Astrocyte of the cerebellum (primary cell): ENCODE measurements at regions not wholly inside any gene's neighbourhood (a gene's known extent, or its start where the extent isn't known, plus 50 kb on each side); places are given as distances from the start of the nearest gene placed in this dataset.
"Not testable (repeated sequence)": the region's sequence is repeated elsewhere in the genome, so short reads cannot be mapped to it uniquely, and the experiment has no call there.

Source experiments
- DNase-seq: peaks from one replicate; pipeline ENCODE4 v3.0.0-alpha.2; 2011; ENCODE audit warnings: low read depth
- H3K4me3 ChIP-seq: 2 replicates; pipeline ENCODE4 v1.5.1; 2011; ENCODE audit warnings: mild to moderate bottlenecking, low read depth, low read length, moderate library complexity
- CTCF ChIP-seq: IDR thresholded peaks from 2 replicates; pipeline ENCODE4 v1.5.1; 2012; ENCODE audit warnings: low read length, low read depth, moderate library complexity, mild to moderate bottlenecking; ENCODE audit errors: missing control alignments
- in situ Hi-C: cut with HindIII; loops from 2 replicates; pipeline ENCODE4 v1.10.0; 2017; ENCODE audit warnings: low sequenced_read_pairs

DNA sequence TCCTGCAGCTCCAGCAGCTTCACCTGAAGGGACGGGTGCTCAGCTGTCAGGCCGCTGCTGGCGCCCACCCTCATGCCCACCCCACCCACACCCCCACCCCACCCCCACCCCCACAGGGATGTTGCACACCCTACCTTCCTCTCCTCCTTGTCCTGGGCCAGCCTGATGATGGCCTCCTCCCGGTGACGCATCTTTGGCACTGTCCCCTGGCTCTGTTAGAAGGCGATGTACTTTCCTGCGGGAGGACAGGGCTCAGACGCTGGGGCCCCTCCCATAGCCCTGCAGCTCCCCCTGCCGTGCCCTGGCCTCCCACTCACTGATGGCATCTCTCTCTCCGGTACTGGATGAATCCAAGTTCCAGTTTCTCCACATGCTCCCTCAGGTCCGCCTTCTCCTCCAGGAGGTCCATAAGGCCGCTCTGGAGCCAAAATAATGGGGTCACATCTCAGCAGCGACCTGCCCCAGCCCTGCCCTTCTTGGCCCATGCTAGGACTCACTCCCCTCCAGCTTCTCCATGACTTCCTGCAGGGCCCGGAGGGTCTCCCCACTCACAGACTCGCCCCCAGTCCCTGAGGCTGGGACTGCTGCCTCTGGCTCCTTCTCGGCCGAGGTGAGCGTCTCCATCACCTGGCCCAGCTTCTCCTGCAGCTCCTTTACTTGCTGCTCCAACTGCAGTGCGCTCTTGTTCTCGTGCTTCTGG is 55.2 kb downstream of the GOLGA8B start:
- DNase-seq, H3K4me3 ChIP-seq, in situ Hi-C loops: not testable (repeated sequence)

- DNase-seq, in situ Hi-C loops: not testable (repeated sequence)
These were observed 55.8 kb downstream of the GOLGA8B start for GRCh38 chr15:34527641-34528040.

DNA sequence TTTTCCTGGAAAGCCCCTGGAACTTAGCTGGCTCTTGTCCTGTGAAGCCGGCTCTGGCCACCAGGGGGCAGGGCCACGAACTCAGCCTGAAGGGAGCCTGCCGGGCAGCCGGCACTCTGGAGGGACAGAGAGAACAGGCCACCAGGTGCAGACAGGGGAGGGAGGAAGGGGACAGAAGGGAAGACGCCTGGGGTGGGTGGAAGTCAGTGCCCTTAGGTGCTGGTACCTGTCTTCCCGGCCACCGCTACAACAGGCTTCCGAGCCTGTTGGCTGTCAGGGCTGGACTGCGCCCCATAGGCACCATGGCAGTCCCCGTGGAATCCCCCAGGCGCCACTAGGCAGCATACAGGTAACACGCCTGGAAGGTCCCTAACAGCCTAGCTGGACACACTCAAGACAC is 59.6 kb downstream of the GOLGA8B start:
- in situ Hi-C loops, H3K4me3 ChIP-seq, DNase-seq: not testable (repeated sequence)

More at GRCh38 chr15:34527641-34528040, 55.8 kb downstream of the GOLGA8B start:
- not testable (repeated sequence) for H3K4me3 ChIP-seq

- DNase-seq, in situ Hi-C loops, H3K4me3 ChIP-seq: not testable (repeated sequence)
These were observed 60.9 kb downstream of the GOLGA8B start for GRCh38 chr15:34522601-34523000.

GRCh38 chr15:34521802-34522485 is 61.5 kb downstream of the GOLGA8B start:
- H3K4me3 ChIP-seq, DNase-seq, in situ Hi-C loops: not testable (repeated sequence)

DNA sequence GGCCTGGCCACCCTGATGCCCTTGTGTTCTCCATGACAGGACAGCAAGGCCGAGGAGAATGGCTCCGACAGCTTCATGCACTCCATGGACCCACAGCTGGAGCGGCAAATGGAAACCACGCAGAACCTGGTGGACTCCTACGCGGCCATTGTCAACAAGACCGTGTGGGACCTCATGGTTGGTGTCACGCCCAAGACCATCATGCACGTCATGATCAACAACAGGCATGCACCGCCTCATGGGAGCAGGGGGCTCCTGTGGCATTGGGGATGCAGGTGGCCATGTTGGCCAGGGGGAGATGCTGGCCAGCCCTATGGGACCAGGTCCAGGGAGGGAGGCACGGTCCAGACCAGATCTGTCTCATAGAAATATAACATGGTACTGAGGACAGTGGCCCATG is 62.9 kb downstream of the GOLGA8B start:
- H3K4me3 ChIP-seq = no peak overlapping the region
- no peak for DNase-seq
- TF ChIP-seq CTCF = no peak
- in situ Hi-C loops = no loop called here

GRCh38 chr15:34520010-34520409 is 63.4 kb downstream of the GOLGA8B start:
- H3K4me3 ChIP-seq, DNase-seq, in situ Hi-C loops: not testable (repeated sequence)

GRCh38 chr15:34514251-34514670 is 69.2 kb downstream of the GOLGA8B start:
- no peak for TF ChIP-seq CTCF
- DNase-seq = no peak
- in situ Hi-C loops = no loop called here
- peak overlapping the region; percentile 42 for H3K4me3 ChIP-seq

DNA sequence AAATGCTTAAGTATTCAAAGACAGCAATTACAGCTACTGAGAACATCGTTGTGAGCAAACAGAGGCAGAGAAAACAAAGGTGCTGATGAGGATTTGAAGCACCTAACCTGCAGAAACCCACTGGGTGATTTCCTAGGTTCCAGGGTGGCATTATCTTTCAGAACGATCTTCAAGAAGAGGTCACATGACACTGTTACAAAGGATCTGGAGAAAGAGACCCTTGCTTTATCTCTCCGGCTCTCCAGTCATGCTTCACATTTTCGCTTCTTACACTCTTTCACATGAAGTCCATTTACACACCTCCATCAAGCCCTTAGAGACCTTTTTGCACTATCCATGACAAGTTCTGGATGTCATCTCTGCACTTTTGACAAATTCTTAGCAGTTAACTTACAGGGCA is 70.8 kb downstream of the GOLGA8B start:
- no peak for TF ChIP-seq CTCF
- no peak for DNase-seq
- no peak overlapping the region for H3K4me3 ChIP-seq
- in situ Hi-C loops = no loop called here

- TF ChIP-seq CTCF = no peak
- in situ Hi-C loops = no loop called here
- no peak overlapping the region for H3K4me3 ChIP-seq
- DNase-seq = no peak
These were observed 63.5 kb upstream of the GOLGA8A start for GRCh38 chr15:34501131-34501530.
